Lung (tissue), 11 donors: ENCODE measurements at regions not wholly inside any gene's neighbourhood (a gene's known extent, or its start where the extent isn't known, plus 50 kb on each side); places are given as distances from the start of the nearest gene placed in this dataset.

Experiments
- ATAC-seq: fragments of 200-7000 bp; cut with Tn5 transposase; one replicate; pipeline ENCODE4 v1.9.1; 2020; ENCODE audit warnings: moderate number of reproducible peaks; ENCODE audit not compliant: insufficient read depth, low FRiP score
- DNase-seq, 3 donors: peaks; one replicate each; pipeline ENCODE4 v3.0.0-alpha.2; 2013 to 2017
- H3K27ac ChIP-seq, 2 donors: one replicate each; pipeline ENCODE4 v1.5.1; 2013; ENCODE audit warnings: mild to moderate bottlenecking in 2 of 2, moderate library complexity in 2 of 2, control low read depth in 1 of 2, inconsistent platforms in 1 of 2, low read depth in 1 of 2, low read length in 1 of 2
- H3K27me3 ChIP-seq, 3 donors: one replicate each; pipeline ENCODE4 v1.5.1; 2013; ENCODE audit warnings: low read length in 2 of 3; ENCODE audit not compliant: control insufficient read depth in 3 of 3, insufficient read depth in 3 of 3
- H3K36me3 ChIP-seq, 4 donors: one replicate each; pipeline ENCODE4 v1.5.1; 2013; ENCODE audit warnings: low read length in 4 of 4, mild to moderate bottlenecking in 1 of 4, moderate library complexity in 1 of 4; ENCODE audit not compliant: control insufficient read depth in 4 of 4, insufficient read depth in 4 of 4
- H3K4me1 ChIP-seq, 5 donors: one replicate each; pipeline ENCODE4 v1.5.1; 2013; ENCODE audit warnings: low read length in 5 of 5, mild to moderate bottlenecking in 2 of 5, moderate library complexity in 1 of 5; ENCODE audit not compliant: control insufficient read depth in 5 of 5, insufficient read depth in 5 of 5
- H3K4me3 ChIP-seq: one replicate; pipeline ENCODE4 v1.5.1; 2013; ENCODE audit warnings: mild to moderate bottlenecking, control low read depth, moderate library complexity
- H3K9ac ChIP-seq, 2 donors: one replicate each; pipeline ENCODE4 v1.5.1; 2013; ENCODE audit warnings: low read length in 2 of 2, control low read depth in 1 of 2; ENCODE audit not compliant: insufficient read depth in 1 of 2
- H3K9me3 ChIP-seq, 4 donors: one replicate each; pipeline ENCODE4 v1.5.1; 2013; ENCODE audit warnings: low read length in 3 of 4, mild to moderate bottlenecking in 1 of 4, moderate library complexity in 1 of 4; ENCODE audit not compliant: control insufficient read depth in 4 of 4, insufficient read depth in 3 of 4
- WGBS, 2 donors: extraction: QIAGEN DNeasy Blood & Tissue Kit; methylation state at CpG; one replicate each; pipeline ENCODE4 v1.1.7; 2013; 5-methylcytosine and 5-hydroxymethylcytosine counted together
- TF ChIP-seq, protein P1 (sequence below): IDR thresholded peaks from 2 replicates; pipeline ENCODE4 v1.5.1; 2012; ENCODE audit warnings: mild to moderate bottlenecking; ENCODE audit errors: control extremely low read depth, extremely low read depth
- donor health status: control.
- donor health status: control.
- donor health status: Bipolar disorder and iron deficiency.
- donor health status: healthy.
- donor health status: DM: yes; HTN: yes; CAD: no.

DNA sequence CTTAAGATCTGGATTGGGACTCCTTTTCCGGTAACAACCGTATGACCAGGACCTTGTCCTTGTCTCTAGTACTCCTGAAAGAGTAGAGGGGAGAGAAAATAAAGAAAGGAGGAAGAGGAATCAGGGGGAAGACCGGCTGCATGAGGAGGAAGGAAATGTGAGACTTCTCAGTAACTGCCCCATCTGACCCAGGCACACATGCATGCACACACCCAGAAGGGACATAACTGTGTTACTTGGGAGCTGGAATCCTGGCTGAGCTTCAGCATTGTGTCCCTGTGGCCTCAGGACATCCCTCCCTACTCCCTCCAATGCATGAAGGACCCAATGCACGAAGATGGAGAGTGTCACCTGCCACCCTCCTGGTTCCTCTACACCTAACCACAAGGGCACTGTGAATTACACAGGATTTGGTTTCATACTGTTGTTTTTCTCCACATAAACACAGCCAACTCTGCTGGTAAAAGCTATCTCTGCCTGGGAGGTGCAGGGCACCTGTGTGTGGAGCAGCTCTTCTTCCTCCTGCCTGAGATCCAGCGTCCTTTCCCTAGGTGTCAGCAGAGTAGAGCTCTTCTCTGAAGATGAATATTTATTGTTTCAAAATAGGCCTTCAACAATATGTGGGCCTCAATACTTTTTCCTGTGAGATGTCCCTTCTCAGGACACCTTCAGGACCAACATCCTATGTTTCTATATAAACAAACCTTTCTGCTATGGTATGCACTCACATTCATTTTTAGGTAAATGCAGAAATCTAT, 574.1 kb upstream of the ID2 start:
- no peaks in the 10 kb centered on the region for H3K27me3 ChIP-seq
- H3K9ac ChIP-seq, result no peak overlapping the region
- H3K4me1 ChIP-seq, result peaks cover 0 to 10% (median 4%) of the 10 kb centered on the region in 5 donors
- H3K36me3 ChIP-seq, result no peaks in the 10 kb centered on the region
- H3K27ac ChIP-seq, result no peak overlapping the region
- no peak overlapping the region for H3K4me3 ChIP-seq
- H3K9me3 ChIP-seq, result no peaks in the 10 kb centered on the region
- DNase-seq (no peak), ATAC-seq (no peak)
- TF ChIP-seq, protein P1, sequence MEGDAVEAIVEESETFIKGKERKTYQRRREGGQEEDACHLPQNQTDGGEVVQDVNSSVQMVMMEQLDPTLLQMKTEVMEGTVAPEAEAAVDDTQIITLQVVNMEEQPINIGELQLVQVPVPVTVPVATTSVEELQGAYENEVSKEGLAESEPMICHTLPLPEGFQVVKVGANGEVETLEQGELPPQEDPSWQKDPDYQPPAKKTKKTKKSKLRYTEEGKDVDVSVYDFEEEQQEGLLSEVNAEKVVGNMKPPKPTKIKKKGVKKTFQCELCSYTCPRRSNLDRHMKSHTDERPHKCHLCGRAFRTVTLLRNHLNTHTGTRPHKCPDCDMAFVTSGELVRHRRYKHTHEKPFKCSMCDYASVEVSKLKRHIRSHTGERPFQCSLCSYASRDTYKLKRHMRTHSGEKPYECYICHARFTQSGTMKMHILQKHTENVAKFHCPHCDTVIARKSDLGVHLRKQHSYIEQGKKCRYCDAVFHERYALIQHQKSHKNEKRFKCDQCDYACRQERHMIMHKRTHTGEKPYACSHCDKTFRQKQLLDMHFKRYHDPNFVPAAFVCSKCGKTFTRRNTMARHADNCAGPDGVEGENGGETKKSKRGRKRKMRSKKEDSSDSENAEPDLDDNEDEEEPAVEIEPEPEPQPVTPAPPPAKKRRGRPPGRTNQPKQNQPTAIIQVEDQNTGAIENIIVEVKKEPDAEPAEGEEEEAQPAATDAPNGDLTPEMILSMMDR, result no peak
- 67 to 74% methylated on average over 5 of the region's 5 CpGs for WGBS, 2 donors

DNA sequence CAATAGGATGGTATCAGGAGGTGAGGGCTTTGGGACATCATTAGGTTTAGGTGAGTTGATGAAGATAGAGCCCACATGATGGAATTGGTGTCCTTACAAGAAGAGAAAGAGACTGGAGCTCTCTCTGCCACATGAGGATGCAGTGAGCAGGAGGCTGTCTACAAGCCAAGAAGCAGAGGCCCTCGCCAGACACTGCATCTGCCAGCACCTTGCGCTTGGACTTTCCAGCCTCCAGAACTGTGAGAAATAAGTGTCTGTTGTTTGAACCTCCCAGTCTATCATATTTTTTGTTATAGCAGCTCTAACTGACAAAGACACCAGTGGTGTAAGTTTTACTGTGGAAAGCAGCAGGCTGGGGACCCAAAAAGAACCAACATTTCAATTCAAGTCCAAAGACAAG, 571.1 kb upstream of the ID2 start:
- Histone ChIP-seq H3K4me3 (no peak overlapping the region), H3K27me3 (no peaks in the 10 kb centered on the region), H3K9me3 (no peaks in the 10 kb centered on the region), H3K36me3 (no peaks in the 10 kb centered on the region), H3K27ac (no peak overlapping the region), H3K4me1 (no peaks in the 10 kb centered on the region), H3K9ac (no peak overlapping the region)
- WGBS, 2 donors, result 97 to 98% methylated on average over 2 of the region's 2 CpGs
- no peak for ATAC-seq
- DNase-seq, result no peak
- TF ChIP-seq, protein P1, result no peak

DNA sequence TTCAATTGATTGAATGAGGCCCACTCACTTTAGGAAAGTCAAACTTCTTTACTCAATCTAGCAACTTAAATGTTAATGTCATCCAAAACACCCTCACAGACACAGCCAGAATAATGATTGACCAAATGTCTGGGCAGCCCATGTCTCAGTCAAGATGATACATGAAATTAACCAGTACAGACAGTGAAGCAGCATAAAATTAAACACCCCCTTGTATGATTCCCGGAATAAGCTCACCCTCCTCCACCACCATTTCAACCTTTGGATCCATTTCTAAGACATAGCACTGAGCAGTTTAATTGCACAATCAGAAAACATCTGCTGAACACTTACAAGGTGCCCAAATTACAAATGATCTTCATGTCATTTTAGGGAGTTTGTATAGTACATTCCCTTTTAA, 570.7 kb upstream of the ID2 start:
- H3K4me1 ChIP-seq, result no peaks in the 10 kb centered on the region
- no peaks in the 10 kb centered on the region for H3K27me3 ChIP-seq
- H3K4me3 ChIP-seq, result no peak overlapping the region
- no peak for DNase-seq
- no peak overlapping the region for H3K27ac ChIP-seq
- H3K9ac ChIP-seq, result no peak overlapping the region
- no peaks in the 10 kb centered on the region for H3K36me3 ChIP-seq
- no peak for ATAC-seq
- TF ChIP-seq, protein P1, result no peak
- H3K9me3 ChIP-seq, result no peaks in the 10 kb centered on the region
- 85% methylated on average over 1 of the region's 1 CpG for WGBS, 2 donors

DNA sequence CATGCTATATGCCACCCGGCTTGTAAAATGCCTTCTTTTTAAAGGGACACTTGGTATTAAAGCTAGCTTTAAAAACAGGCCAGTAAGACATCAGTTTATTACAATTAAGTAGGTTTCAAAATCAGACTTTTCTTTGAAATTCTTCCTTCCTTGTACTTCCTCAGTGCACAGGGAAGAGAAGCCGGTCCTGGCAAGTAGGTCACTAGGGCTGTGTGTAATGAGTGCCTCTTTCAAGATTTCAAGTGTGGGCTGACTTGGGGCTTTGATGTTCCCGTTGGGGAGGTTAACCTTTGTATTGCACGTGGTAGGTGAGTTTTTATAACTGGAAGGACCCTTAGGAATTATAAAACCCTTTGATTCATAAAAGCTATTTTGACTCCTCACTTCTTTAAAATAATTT, 566.4 kb upstream of the ID2 start:
- WGBS, 2 donors, result 52% methylated on average over 4 of the region's 4 CpGs
- TF ChIP-seq, protein P1, result no peak
- ATAC-seq, result peak; percentile 30
- peak; percentile 42 to 80 (median 45) for DNase-seq
- Histone ChIP-seq H3K4me3 (no peak overlapping the region), H3K27ac (no peak overlapping the region), H3K36me3 (no peaks in the 10 kb centered on the region), H3K9ac (no peak overlapping the region), H3K9me3 (no peaks in the 10 kb centered on the region), H3K4me1 (peaks cover 0 to 24% (median 19%) of the 10 kb centered on the region in 5 donors), H3K27me3 (no peaks in the 10 kb centered on the region)
